ENCODE measurements at regions not wholly inside any gene's neighbourhood (a gene's known extent, or its start where the extent isn't known, plus 50 kb on each side); places are given as distances from the start of the nearest gene placed in this dataset.

DNA sequence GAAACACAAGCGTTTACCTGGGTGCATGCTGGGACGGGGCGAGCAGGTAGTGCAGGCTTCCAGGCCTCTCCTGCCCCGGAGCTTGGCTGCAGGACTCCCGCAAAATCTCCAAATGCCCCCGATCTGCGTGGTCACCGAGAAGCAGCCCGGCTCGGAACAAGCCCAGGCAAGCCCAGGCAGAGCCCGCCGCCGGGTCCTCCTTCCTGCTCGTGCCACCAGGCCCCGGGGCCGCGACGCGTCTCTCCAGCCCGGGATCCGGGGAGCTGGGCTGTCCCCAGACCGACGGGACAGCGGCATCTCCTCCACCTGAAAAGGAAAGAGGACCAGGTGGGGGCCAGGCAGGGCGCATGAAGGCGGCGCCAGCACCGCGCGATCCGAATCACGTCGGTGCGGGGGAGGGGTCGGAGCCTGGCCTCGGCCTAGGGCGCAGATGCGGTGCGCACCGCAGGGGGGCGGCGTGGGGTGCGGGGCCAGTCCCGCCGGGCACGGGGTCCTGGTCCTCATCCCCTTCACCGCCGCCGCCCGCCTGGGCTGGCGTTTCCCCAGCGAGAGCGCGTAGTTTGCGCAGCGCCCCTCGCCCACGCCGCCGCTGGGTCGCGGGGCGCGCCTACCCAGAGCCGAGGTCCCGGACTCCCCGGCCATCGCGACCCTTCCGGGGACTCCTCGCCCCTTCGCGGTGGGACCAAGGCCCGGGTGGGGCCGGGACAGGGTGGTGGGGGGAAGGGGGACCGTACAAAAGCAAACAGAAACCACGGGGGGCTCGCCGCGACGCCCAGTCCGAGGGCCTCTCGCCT lies 52.4 kb upstream of the H6PD start (continued):
- TF ChIP-seq, protein P1, sequence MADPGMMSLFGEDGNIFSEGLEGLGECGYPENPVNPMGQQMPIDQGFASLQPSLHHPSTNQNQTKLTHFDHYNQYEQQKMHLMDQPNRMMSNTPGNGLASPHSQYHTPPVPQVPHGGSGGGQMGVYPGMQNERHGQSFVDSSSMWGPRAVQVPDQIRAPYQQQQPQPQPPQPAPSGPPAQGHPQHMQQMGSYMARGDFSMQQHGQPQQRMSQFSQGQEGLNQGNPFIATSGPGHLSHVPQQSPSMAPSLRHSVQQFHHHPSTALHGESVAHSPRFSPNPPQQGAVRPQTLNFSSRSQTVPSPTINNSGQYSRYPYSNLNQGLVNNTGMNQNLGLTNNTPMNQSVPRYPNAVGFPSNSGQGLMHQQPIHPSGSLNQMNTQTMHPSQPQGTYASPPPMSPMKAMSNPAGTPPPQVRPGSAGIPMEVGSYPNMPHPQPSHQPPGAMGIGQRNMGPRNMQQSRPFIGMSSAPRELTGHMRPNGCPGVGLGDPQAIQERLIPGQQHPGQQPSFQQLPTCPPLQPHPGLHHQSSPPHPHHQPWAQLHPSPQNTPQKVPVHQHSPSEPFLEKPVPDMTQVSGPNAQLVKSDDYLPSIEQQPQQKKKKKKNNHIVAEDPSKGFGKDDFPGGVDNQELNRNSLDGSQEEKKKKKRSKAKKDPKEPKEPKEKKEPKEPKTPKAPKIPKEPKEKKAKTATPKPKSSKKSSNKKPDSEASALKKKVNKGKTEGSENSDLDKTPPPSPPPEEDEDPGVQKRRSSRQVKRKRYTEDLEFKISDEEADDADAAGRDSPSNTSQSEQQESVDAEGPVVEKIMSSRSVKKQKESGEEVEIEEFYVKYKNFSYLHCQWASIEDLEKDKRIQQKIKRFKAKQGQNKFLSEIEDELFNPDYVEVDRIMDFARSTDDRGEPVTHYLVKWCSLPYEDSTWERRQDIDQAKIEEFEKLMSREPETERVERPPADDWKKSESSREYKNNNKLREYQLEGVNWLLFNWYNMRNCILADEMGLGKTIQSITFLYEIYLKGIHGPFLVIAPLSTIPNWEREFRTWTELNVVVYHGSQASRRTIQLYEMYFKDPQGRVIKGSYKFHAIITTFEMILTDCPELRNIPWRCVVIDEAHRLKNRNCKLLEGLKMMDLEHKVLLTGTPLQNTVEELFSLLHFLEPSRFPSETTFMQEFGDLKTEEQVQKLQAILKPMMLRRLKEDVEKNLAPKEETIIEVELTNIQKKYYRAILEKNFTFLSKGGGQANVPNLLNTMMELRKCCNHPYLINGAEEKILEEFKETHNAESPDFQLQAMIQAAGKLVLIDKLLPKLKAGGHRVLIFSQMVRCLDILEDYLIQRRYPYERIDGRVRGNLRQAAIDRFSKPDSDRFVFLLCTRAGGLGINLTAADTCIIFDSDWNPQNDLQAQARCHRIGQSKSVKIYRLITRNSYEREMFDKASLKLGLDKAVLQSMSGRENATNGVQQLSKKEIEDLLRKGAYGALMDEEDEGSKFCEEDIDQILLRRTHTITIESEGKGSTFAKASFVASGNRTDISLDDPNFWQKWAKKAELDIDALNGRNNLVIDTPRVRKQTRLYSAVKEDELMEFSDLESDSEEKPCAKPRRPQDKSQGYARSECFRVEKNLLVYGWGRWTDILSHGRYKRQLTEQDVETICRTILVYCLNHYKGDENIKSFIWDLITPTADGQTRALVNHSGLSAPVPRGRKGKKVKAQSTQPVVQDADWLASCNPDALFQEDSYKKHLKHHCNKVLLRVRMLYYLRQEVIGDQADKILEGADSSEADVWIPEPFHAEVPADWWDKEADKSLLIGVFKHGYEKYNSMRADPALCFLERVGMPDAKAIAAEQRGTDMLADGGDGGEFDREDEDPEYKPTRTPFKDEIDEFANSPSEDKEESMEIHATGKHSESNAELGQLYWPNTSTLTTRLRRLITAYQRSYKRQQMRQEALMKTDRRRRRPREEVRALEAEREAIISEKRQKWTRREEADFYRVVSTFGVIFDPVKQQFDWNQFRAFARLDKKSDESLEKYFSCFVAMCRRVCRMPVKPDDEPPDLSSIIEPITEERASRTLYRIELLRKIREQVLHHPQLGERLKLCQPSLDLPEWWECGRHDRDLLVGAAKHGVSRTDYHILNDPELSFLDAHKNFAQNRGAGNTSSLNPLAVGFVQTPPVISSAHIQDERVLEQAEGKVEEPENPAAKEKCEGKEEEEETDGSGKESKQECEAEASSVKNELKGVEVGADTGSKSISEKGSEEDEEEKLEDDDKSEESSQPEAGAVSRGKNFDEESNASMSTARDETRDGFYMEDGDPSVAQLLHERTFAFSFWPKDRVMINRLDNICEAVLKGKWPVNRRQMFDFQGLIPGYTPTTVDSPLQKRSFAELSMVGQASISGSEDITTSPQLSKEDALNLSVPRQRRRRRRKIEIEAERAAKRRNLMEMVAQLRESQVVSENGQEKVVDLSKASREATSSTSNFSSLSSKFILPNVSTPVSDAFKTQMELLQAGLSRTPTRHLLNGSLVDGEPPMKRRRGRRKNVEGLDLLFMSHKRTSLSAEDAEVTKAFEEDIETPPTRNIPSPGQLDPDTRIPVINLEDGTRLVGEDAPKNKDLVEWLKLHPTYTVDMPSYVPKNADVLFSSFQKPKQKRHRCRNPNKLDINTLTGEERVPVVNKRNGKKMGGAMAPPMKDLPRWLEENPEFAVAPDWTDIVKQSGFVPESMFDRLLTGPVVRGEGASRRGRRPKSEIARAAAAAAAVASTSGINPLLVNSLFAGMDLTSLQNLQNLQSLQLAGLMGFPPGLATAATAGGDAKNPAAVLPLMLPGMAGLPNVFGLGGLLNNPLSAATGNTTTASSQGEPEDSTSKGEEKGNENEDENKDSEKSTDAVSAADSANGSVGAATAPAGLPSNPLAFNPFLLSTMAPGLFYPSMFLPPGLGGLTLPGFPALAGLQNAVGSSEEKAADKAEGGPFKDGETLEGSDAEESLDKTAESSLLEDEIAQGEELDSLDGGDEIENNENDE (IDR thresholded peaks at IDR 0.05; ENCODE audit: insufficient replicate concordance, low read length) = no peak
- TF ChIP-seq TAF7 (optimal IDR thresholded peaks at IDR 0.05; ENCODE audit: borderline replicate concordance, low read depth, low read length) (peak; percentile 5), SP2 (IDR thresholded peaks at IDR 0.05; ENCODE audit: low read length) (no peak), EGR1 (IDR thresholded peaks at IDR 0.05; ENCODE audit: borderline replicate concordance, low read depth, low read length) (no peak), SIRT6 (IDR thresholded peaks at IDR 0.05; ENCODE audit: low read length) (no peak), POLR2AphosphoS5 (IDR thresholded peaks at IDR 0.05; ENCODE audit: low read depth, low read length) (peak; percentile 19; the same call in 1 of the 2 replicates), CHD2 (IDR thresholded peaks at IDR 0.05; ENCODE audit: low read length) (no peak), PHF8 (conservative IDR thresholded peaks at IDR 0.05; ENCODE audit: low read depth, low read length) (peak; percentile 2; the same call in 1 of the 2 replicates), BACH1 (IDR thresholded peaks at IDR 0.05; ENCODE audit: low read length) (no peak)
- TF ChIP-seq, protein P2, sequence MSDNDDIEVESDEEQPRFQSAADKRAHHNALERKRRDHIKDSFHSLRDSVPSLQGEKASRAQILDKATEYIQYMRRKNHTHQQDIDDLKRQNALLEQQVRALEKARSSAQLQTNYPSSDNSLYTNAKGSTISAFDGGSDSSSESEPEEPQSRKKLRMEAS (IDR thresholded peaks at IDR 0.05) = peak; percentile 46; the same call in 1 of the 2 replicates

Data from H1 (cell line).